Tongue (tissue), 2 donors: ENCODE measurements at regions not wholly inside any gene's neighbourhood (a gene's known extent, or its start where the extent isn't known, plus 50 kb on each side); places are given as distances from the start of the nearest gene placed in this dataset. TPM values are rescaled to one million over a fixed set of nuclear protein-coding genes. Genes with fewer than 3 reads are reported as not detected.

Experiments
- DNase-seq: peaks from one replicate; pipeline ENCODE4 v3.0.0-alpha.2; 2015
- small RNA-seq: library from RNA; depleted of rRNA; stranded (forward); fragments of <200 nt; gene quantifications from one replicate; pipeline ENCODE3, GENCODE V24; 2014; ENCODE audit warnings: low replicate concordance

DNA sequence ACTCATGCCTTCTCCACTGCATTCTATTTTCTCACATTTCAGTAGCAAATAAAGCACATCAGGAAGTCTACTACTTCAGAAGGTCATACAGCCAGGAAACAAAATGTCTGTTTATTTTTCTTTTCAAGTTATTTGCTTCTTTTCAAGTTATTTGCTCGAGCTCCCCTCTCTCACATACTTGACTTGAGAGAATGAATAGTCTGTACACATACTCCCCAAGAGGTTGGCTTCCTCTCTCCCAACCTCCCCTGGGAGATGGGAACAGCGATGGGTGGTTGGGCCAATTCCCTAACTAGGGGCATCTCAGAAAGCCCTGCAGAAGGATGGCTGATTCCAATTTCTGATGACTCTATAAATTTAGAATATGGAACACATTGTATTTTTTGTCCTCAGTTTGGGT lies 64.7 kb upstream of the PTPN13 start:
- DNase-seq = no peak

DNA sequence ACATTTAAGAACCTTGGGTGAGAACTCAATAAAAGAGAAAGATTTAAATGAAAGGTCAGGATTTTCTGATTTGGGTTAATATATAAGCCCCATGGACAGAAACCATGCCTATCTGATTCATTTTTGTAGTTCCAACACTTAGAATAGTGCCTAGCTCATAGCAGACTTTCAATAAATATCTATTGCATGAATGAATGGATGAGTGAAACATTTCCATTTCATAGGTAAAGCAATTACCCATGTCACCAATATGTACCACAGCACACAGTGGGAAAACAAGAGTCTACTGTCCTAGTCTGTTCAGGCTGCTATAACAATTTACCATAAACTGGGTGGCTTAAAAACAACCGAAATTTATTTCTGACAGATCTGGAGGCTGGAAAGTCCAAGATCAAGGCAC lies 63.9 kb upstream of the PTPN13 start:
- no peak for DNase-seq

DNA sequence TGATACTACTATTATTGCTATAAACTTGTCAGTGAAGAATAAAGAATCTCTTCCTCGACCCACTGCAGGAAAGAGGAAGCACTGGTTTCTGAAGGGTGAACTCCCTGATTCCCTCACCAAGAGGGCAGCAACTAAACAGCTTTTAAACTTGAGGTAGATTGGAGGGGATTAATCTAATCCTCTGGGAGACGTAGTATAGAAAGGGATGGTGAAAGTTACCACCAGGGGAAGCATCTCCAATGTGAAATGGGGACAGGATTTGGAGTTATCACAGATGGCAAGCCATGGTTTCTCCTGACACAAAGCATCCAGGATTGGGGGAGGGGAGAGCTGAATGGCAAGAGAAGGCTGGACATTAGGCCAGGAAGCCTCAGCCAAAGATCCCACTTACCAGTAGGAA lies 62.7 kb upstream of the PTPN13 start:
- no peak for DNase-seq

DNA sequence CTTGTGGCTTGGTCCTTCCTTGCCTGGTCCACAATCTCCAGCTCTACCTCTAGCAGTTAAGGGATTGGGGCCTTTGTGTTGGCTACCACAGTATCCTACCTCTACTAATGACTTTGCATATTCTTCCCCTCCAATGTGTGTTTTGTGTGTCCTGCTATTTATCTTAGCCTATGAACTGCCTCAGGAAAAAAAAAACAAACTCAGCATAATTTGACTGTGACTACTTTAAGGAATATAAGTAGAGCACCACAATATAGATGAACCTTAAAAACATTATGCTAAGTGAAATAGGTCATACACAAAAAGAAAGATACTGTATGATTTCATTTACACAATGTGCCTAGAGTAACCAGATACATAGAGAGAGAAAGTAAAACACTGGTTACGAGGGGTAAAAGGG lies 61.3 kb upstream of the PTPN13 start:
- DNase-seq = no peak

DNA sequence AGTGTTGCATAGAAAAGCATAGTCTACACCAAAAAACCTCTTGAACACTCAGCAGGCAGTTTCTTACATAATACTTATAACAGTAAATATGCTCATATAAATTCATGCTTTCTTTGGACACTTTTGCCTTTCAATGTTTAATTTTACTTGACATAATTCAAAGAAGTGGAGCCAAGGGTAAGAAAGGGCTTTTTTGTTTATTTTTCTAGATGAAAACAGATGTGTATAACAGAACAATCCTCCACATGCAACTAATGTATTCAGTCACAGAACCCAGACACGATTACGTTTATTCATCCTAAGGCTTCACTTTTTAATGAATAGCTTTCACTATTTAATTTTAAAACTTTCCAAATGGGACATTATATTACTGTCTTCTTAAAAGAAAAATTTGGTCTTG lies 58.0 kb upstream of the PTPN13 start:
- DNase-seq = peak; percentile 57

DNA sequence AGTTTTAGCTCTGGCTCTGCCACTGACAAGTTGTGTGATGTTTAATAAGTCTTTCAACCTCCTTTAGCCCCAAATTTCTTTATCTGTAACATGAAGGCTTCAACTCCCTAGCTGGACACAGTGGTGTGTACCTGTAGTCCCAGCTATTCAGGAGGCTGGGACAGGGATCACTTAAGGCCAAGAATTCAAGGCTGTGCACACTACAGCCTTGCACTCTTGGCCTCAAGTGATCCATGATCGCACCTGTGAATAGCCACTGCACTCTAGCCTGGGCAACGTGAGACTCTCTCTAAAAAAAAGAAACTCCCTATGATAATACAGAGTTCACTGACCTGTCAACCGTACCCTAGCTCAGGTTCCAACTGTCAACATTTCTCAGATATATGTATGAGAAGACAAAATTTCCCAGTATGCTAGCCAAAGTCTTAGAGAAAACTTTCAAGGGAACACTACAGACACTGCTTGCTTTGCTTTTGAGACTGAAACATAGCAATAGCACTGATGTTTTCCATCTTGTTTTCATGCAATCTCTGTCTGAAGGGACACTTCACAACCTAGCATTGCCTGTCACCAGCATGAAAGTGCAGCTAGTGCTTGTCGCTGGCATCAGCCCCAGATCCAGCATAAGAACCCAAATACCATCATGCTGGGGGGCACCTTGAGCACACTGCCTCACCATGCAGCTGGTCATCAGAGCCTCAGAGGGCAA lies 51.6 kb upstream of the PTPN13 start:
- DNase-seq = no peak

DNA sequence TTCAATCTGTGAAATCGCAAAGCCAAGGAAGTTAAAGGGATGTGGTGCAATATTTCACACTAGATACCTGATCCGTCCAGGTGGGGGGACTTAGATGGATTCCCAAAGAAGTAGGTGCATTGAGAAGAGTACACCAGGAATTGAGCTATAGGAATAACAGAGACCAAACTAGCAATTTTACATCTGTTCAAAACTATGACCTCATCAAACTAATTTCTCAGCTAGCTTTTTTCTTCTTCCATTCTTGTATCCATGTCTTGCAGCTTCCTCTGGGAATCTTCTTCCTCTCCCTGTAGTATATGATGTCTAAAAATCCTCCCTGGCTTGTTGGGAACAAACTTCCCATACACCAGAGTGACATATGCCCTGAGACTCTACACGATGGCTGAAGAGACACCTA lies 51.0 kb upstream of the PTPN13 start:
- DNase-seq = no peak

DNA sequence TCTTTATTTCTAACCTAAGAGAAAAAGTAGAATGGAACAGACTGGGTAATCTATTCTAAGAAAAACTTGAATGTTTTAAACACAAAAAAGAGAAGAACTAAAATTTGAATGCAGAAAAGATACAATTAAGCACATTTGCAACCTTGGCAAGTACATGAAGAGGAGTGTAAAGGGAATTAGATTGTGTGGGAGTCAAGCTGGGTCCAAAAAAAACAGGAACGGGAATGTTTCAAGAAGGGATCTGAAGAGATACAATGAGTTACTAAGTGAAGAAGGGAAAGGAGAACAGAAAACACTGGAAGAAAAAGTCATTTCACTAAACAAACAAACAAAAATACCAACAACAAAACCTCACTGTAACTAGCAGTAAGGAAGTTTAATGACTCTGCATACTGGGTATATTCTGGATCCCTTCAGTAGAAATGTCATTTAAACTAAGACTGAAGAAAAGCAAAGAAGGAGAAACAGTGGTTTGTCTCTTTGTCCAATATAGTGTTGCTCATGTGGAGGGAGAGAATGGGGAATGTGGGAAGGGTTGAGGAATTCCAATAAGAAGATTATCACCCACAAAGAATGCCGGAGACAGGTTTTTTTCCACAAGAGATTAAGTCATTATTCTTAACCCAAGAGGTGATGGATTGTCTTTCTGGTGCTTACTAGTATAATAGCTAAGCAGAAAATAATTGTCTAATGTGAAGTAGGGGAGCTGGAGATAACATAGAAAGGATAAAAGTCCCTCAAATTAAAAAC lies 50.4 kb upstream of the PTPN13 start:
- DNase-seq = no peak

DNA sequence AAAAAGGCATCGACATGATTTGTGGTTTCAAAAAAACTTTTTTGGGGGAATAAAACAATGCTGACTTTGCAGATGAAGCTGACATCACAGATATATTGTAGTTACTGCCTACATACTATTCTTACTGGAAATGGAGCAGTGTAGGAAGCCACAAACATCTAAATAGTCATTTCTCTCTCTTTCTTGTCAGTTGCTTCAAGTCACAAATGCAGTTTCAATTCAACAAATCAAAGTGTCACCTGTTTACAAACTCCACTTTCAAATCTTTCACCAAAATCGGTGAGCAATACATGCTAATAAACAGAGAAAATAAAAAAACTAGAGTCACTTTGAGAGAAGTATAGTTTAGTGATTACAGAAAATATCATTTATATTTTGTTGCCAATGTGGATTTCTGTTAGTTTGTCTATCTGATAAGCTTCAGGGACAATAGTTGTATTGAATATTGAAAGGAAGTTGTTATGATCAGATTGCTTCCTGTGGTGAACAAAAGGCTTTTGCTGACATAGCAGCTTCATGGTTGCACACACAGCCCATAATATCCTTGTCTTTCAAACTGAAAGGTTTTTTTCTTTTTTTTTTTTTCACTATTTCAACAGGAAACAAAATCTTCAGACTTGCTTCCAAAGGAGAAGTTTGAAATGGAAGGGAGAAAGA lies 49.7 kb upstream of the PTPN13 start:
- DNase-seq = no peak

Small RNAs in the stretch of these regions (small RNA-seq; reads per million reads assigned to genes)
- gene MIR4452 = not detected
